GM13977 (cell line): ENCODE measurements at regions not wholly inside any gene's neighbourhood (a gene's known extent, or its start where the extent isn't known, plus 50 kb on each side); places are given as distances from the start of the nearest gene placed in this dataset.

ENCODE experiments used
- DNase-seq: peaks from one replicate; pipeline ENCODE4 v3.0.0; 2012; ENCODE audit warnings: low spot score
- CTCF ChIP-seq: IDR thresholded peaks from 2 replicates; pipeline ENCODE4 v1.5.1; 2012; ENCODE audit warnings: mild to moderate bottlenecking, control low read depth; ENCODE audit not compliant: insufficient read depth; ENCODE audit errors: extremely low read depth, missing control alignments
- in situ Hi-C: fragments of 300-500 bp; cut with MboI; formaldehyde crosslinking; loops from one replicate; pipeline ENCODE4 v1.12.0; 2022; ENCODE audit warnings: low sequenced_read_pairs, low pct_unique_long_range_greater_than_20kb, mixed read lengths, inconsistent platforms; ENCODE audit not compliant: unreplicated experiment

- no peak for DNase-seq
- in situ Hi-C loops: no loop called here
- TF ChIP-seq CTCF: no peak
These were observed 171.4 kb downstream of the PTN start for GRCh38 chr7:137172105-137172590.

- in situ Hi-C loops: no loop called here
- TF ChIP-seq CTCF: peak; percentile 23
- DNase-seq: no peak
These were observed 174.2 kb downstream of the PTN start for GRCh38 chr7:137169282-137169698.

GRCh38 chr7:137167609-137168008 is 175.9 kb downstream of the PTN start:
- DNase-seq: no peak
- TF ChIP-seq CTCF: no peak
- in situ Hi-C loops: no loop called here

- TF ChIP-seq CTCF: no peak
- no peak for DNase-seq
- in situ Hi-C loops: no loop called here
These were observed 177.2 kb downstream of the PTN start for GRCh38 chr7:137166363-137166762.

GRCh38 chr7:137165786-137166185 is 177.7 kb downstream of the PTN start:
- DNase-seq: no peak
- no peak for TF ChIP-seq CTCF
- in situ Hi-C loops: no loop called here

- in situ Hi-C loops: no loop called here
- no peak for TF ChIP-seq CTCF
- DNase-seq: no peak
These were observed 178.3 kb downstream of the PTN start for GRCh38 chr7:137165241-137165640.

GRCh38 chr7:137164251-137164650 is 179.3 kb downstream of the PTN start:
- DNase-seq: no peak
- in situ Hi-C loops: no loop called here
- TF ChIP-seq CTCF: no peak
